Activated CD4-positive, alpha-beta T cell treated with anti-CD3 and anti-CD28 coated beads for 1 hour (primary cell): ENCODE measurements at regions not wholly inside any gene's neighbourhood (a gene's known extent, or its start where the extent isn't known, plus 50 kb on each side); places are given as distances from the start of the nearest gene placed in this dataset.

Experiments used
- DNase-seq: peaks from one replicate; pipeline ENCODE4 v3.0.0-alpha.2; 2020

GRCh38 chr3:107992976-107993684, 97.7 kb downstream of the CD47 start:
- DNase-seq, result no peak

- no peak for DNase-seq
Observed at GRCh38 chr3:107990926-107991325, 99.9 kb downstream of the CD47 start.

- no peak for DNase-seq
Observed at GRCh38 chr3:107990433-107990832, 100.4 kb downstream of the CD47 start.

GRCh38 chr3:107989661-107990060, 101.2 kb downstream of the CD47 start:
- no peak for DNase-seq

GRCh38 chr3:107988460-107989175, 102.2 kb downstream of the CD47 start:
- DNase-seq, result no peak

GRCh38 chr3:107987036-107987939, 103.5 kb downstream of the CD47 start:
- no peak for DNase-seq

GRCh38 chr3:107986505-107986904, 104.3 kb downstream of the CD47 start:
- DNase-seq, result no peak

- DNase-seq, result no peak
Observed at GRCh38 chr3:107985496-107985895, 105.3 kb downstream of the CD47 start.

GRCh38 chr3:107983247-107983646, 107.6 kb downstream of the CD47 start:
- no peak for DNase-seq

GRCh38 chr3:107982165-107982564, 108.7 kb downstream of the CD47 start:
- no peak for DNase-seq

- DNase-seq, result no peak
Observed at GRCh38 chr3:107981471-107982111, 109.2 kb downstream of the CD47 start.

GRCh38 chr3:107979538-107979937, 111.3 kb downstream of the CD47 start:
- no peak for DNase-seq

GRCh38 chr3:107978131-107979055, 112.4 kb downstream of the CD47 start:
- no peak for DNase-seq

- DNase-seq, result no peak
Observed at GRCh38 chr3:107977221-107978130, 113.4 kb downstream of the CD47 start.

- no peak for DNase-seq
Observed at GRCh38 chr3:107976202-107976800, 114.5 kb downstream of the CD47 start.

- no peak for DNase-seq
Observed at GRCh38 chr3:107975529-107976201, 115.2 kb downstream of the CD47 start.

- DNase-seq, result no peak
Observed at GRCh38 chr3:107973961-107974360, 116.9 kb downstream of the CD47 start.

GRCh38 chr3:107973152-107973551, 117.7 kb downstream of the CD47 start:
- no peak for DNase-seq

GRCh38 chr3:107970993-107971580, 119.7 kb downstream of the CD47 start:
- DNase-seq, result no peak
